HG02588 (cell line): ENCODE measurements at regions not wholly inside any gene's neighbourhood (a gene's known extent, or its start where the extent isn't known, plus 50 kb on each side); places are given as distances from the start of the nearest gene placed in this dataset.
"Not testable (repeated sequence)": the region's sequence is repeated elsewhere in the genome, so short reads cannot be mapped to it uniquely, and the experiment has no call there.

Source experiments
- ATAC-seq: cut with Tn5 transposase; IDR thresholded peaks from one replicate; pipeline ENCODE4 v1.9.1; 2021; ENCODE audit warnings: mild to moderate bottlenecking, moderate library complexity; ENCODE audit not compliant: unreplicated experiment

DNA sequence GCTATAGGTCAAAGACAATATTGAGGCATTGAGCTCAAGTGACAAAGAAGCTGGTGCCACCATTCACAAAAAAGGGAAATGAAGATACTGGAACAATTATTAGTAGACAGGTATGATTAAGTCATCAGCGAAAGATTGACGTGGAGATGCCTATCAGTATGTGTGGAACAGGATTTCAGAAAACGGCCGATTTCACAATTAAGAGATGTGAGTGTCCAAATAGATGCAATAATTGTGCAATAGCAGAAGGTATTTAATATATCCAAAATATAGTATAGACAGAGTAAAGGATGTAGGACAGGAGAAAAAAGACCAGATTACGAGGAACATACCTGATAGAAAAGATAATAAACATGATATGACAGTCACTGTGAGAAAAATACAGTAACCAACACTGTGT lies 433.1 kb downstream of the C12orf50 start:
- ATAC-seq, result no peak

DNA sequence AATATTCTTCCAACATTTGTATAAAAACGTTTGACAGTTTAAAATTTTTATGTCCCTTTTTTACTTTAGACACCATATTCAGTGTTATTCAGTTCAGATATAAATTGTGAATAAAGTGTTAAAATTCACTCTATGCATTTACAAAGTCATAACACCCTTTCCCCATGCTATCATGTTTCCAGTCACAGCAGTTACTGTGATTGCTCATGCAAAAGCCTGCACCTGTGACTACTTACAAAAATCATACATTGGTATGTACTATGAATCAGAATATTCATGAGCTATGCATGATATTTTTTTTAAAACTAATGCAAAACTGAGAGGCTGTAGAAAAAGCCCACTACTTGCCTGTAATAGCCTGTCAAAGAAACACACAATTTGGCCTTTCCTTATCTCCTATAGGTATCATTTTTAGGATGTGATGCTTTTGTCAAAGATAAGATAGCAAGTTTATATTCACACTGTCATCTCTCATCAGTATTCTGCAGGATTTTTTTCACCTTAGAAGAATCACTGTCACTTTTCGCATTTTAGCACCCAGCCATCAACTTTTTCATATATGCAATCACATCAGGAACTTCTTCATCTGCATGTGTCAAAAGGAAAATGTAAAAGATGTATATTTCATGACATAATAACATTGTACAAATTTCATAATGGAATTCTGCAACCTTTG lies 443.2 kb downstream of the C12orf50 start:
- no peak for ATAC-seq

DNA sequence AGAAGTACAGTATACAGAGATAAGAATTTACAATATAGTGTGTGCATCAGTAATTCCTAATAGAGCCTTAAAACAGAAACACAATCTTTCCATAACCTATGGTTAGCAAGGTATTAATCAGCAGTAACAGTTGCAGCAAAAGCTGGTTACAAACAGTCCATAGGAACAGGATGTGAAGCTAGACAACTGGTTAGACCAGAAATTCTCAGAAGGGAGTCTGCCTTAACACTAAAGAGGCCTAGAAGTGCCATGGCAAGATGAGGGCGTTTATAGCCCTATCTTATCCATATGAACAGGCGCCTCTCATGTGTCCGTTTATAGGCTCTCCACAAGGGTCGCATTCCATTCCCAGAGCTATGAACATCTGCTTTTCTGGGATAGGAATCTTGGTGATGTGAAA lies 450.1 kb downstream of the C12orf50 start:
- ATAC-seq, result not testable (repeated sequence)

DNA sequence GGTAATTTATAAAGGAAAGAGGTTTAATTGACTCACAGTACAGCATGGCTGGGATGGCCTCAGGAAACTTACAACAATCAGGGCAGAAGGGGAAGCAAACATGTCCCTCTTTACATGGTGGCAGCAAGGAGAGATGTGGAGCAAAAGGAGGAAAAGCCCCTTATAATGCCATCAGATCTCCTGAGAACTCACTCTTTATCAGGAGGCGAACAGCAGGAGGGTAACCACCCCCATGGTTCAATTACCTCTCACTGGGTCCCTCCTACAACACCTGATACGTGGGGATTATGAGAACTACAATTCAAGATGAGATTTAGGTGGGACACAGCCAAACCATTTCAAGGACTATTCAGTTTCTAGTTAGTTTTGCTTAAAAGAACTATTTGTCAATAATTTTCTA lies 453.3 kb downstream of the C12orf50 start:
- no peak for ATAC-seq

DNA sequence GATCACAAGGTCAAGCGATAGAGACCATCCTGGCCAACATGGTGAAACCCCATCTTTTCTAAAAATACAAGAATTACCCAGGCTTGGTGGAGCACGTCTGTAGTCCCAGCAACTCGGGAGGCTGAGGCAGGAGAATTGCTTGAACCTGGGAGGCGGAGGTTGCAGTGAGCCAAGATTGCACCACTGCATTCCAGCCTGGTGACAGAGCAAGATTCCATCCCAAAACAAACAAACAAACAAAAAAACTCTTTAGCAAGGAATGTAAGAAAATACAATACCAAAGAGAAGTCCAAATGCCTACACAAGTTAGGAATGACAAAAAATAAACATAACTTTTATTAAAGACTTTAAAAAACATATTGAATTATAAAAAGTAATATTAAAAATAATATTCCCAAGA lies 462.3 kb downstream of the C12orf50 start:
- ATAC-seq, result not testable (repeated sequence)

DNA sequence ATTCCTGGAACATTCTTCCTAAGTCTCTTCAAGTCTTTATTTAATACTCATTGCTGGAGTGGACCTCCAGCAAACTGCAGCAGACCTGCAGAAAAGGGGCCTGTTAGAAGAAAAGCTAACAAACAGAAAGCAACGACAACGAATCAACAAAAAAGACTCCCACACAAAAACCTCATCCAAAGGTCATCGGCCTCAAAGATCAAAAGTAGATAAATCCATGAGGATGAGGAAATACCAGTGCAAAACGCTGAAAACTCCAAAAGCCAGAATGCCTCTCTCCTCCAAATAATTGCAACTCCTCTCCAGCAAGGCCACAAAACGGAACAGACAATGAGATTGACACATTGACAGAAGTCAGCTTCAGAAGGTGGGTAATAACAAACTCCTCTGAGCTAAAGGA lies 472.2 kb downstream of the C12orf50 start:
- no peak for ATAC-seq

DNA sequence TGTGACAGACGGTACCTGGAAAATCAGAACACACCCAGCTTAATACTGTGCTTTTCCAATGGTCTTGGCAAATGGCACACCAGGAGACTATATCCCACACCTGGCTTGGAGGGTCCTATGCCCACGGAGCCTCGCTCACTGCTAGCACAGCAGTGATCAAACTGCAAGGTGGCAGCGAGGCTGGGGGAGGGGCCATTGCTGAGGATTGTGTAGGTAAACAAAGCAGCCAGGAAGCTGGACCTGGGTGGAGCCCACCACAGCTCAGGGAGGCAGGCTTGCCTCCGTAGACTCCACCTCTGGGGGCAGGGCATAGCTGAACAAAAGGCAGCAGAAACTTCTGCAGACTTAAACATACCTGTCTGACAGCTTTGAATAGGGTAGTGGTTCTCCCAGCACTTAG lies 498.0 kb downstream of the C12orf50 start:
- not testable (repeated sequence) for ATAC-seq

DNA sequence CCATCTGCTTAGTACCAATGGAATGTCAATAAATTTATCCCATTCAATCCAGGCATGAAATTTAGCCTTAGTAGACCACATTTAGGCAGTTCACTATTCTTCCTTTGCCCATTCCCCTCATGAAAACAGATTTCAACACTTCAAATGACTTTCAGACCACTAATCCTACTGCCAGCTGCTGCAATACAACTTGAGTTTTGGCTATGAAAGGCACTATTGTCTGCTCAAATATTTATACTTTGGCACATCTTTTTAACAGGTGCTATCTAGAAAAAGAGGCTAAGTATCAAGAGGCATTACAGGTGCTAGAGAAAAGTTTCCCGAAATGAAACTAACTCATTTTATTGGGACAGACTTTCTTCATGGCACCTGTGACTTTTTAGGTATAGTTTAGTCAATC lies 499.8 kb downstream of the C12orf50 start:
- no peak for ATAC-seq

DNA sequence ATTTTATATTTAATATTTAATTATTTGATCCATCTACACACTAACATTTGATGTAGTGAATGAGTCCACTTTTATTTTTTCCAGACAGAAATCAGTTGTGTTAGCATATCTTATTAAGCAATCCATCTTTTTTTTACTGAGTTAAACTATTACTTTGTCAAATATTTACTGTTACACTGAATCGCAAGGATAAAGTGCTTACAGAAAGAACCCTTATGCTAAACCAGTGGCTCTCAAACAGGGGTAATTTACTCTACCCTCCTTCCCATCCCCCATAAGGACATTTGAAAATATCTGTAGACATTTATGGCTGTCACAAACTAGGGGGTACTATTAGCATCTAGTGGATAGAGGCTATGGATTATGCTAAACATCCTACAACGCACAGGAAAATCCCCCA lies 508.2 kb downstream of the C12orf50 start:
- no peak for ATAC-seq

DNA sequence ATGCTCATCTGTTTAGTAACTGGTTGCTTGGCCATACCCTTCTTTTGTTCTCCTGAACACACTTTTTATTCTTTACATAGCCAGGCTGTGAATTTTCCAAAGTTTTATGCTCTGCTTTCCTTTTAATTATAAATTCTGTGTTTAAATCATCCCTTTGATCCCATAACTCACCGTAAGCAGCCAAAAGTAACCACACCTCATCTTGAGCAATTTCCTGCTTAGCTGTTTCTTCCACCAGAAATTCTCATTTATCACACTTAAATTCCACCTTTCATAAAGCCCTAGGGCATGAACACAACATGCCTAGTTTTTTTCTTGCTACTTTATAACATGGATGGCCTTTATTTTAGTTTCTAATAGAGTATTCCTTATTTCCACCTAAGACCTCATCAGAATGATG lies 510.7 kb downstream of the C12orf50 start:
- ATAC-seq, result no peak

DNA sequence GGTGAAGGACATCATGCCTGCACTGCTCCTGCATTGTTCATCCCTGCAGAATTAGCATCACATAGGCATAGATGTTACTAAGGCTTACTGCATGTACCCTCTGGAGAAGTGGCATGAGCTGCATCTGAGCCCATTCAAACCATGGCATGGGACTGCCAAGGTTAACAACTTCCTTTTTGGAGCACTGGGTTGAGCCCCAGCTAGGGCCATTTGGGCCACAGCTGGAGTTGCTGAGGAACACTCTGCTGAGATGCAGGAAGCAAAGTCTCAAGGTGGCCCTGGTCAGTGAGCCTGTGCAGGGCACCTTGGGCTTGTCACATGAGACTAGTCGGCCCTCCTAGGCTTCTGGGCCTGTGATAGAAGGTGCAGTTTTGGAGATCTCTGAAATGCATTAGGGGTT lies 511.2 kb downstream of the C12orf50 start:
- ATAC-seq, result no peak

DNA sequence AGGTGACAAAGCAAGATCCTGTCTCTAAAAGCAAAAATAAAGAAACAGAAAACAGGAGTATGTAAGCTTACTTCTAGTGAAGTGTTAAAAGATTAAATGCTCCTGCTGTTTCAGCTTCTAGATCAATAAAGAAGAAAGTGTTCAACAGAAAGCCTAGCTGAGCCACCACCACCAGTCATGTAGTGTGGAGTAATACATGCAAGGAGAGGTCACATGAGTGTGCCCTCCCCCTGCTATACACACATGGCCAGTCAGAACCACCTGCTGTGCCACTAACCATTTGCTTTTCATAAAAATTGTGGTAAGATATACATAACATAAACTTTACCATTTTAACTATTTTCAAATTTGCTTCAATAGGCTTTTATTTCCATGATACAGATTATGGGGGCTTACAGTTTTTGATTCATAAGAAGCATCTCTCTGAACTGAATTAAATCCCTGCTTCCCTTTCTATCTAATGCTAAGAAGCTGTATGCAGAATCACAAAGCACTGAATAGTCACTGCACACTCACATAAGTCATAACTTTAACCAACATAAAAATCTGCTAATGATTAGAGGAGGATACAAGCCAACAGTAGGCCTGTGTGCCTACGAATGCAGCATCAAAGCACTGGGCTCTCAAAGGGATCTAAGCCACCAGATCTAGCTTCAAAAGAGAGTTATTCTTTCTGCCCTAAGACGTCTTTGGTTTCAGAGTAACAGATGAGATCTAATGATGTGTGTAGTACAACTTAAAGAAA lies 515.5 kb downstream of the C12orf50 start:
- no peak for ATAC-seq

DNA sequence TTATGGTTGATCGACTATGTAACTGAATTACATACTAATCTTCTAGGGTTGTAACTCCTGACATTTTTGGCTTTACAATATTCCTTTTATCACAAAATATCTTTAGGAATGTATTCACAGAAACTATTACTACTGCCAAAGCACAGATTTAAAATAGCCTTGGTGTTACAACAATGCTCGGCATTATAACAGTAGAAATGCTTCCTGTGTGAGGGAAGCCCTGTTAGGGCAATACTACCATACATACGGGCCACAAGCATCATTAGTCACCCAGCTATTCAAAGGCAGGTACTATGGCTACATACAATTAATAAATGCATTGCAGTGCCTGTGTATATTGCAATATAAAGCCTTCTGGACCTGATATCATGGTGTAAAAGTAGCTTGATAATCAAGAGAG lies 517.8 kb downstream of the C12orf50 start:
- ATAC-seq, result no peak

DNA sequence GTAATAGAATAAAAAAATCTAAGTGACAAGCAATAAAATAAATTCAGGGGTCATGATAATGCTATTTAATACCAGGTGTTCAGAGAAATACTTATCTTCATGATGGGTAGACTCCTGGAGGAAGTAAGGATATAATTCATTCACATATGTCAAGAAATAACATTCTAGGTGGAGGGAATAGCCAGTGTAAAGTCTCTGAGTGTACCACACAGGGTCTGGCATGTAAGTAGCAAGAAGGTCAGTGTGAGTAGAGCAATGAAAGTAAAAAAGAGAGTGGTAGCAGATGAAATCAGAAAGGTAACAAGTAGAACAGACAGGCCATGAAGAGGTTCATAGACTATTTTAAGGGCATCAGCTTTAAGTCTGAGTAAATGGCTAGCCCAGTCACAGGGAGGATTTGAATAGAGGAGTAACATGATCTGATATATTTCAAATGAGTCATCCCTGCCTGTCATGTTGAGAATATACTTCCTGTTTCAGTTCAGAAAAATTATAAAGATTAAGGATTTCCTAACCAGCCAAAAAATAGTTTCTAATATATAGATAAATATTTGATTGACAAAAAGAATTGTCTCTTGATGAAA lies 519.9 kb downstream of the C12orf50 start:
- ATAC-seq, result no peak

DNA sequence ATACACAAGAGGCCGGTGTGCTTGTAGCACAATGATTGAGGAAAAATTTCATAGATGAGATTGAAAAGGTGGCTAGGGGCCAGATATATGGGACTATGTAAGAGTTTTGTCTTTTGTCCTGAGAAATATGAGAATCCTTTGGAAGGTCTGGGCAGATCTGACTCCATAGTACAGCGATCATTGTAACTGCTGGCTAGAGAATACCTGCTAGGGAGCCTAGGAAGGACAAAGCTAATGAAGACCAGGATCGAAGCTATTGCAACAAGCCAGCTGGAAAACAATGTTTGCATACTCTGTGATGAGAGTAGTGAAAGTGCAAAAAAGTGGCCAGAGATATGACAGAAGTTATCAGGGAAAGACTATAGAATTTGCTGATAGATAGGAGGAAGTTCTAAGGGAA lies 537.6 kb downstream of the C12orf50 start:
- no peak for ATAC-seq

DNA sequence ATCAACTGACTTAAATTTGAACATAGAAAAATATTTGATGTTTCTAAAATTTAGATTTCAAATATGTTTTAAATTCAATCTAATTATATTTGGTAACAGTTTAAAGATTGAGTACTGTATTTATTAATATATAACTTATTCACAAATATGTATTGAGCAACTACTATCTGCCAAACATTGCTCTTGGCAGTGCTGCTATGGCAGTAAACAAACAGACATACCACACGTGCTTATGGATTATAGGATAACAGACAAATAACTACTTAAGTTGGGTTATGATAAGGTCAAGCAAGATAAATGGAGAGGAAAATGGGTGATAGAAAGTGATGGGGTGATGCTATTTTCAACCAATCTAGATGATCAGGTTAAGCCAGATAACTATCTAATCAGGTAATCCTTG lies 538.1 kb downstream of the C12orf50 start:
- no peak for ATAC-seq

DNA sequence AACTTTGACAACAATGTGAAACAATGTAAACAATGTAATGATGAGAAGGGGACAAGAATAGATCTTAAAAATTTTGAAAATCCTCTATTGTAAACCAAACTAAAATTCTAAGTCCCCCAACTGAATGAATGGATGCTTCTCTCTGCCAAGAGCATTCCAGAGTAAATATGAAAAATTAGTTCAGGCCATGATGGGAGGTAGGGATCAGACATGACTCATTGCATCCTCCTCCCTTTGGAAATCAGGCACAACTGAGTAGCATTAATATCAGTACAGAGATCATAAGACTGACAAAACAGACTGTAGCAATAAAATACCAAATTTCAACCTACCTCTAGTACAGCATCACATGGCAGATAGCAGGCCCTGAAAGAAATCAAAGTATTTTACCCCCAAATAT lies 559.9 kb downstream of the C12orf50 start:
- no peak for ATAC-seq

DNA sequence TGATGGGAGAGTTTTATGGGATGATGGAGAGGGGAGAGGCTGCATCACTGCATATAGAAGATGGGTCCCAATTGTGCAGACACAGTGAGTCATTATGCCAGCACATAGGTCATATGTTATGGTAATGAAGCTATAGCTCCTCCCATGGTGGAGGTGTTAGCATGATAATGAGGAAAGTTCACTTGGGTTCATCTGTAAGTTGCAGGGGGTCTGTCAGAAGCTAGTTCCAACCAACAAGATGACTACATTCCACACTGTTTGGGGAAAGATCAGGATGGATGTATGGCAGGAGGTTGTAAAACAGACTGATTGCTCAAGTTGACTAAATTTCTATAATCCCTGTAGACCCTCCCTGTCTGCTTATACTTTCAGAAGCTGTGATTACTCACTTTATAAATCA lies 561.3 kb downstream of the C12orf50 start:
- ATAC-seq, result no peak

DNA sequence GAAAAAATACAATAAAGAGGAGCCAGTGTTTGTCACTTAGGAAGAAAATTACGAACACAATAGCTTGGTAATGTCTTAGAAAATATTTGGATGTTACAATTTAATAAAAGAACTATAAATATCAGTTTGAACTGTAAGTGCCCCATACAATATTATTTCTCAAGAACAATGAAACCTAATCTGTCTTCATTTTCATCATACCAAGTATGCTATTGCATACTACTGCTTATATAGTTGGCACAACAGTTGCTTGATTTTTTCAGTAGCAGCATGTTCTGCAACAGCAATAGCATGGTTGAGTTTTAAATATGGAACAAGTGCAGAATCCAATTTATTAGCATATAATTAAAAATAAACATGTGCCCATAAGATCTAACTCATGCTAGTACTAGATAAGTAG lies 564.6 kb downstream of the C12orf50 start:
- no peak for ATAC-seq

DNA sequence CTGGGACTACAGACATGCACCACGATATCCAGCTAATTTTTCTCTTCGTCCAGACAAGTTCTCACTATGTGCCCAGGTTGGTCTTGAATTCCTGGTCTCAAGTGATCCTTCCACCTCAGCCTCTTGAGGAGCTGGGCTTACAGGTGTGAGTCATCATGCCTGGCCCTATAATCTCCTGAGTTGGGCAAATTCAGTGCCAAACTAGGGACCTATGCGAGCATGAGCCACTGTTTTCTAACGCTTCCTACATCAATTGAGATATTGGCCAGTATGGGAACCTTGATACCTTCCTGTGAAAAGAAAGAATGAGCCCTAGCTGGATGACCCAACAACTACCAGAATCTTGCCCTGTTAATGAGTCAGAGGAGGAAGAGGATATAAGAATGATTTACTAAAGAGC lies 585.2 kb downstream of the C12orf50 start:
- no peak for ATAC-seq

DNA sequence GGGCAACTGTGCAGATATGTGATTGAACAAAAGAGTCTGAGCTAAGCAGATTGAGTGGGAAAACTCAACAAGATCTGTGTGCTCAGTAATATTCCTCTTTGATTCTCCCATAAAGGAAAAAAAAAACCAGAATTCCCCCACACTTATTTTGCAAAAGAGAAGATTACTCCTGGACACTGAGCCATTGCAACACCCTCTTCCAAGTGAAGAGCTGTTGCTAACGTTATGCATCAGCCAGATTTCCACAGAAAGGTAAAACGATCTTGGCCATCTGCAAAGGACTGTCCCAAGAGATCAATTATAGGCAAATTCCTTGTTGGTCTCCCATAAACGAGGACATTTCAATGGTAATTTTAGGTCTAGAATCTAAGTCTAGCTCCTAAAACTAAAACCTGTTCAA lies 587.7 kb downstream of the C12orf50 start:
- ATAC-seq, result no peak
